Bronchial epithelial cell (primary cell): ENCODE measurements at regions not wholly inside any gene's neighbourhood (a gene's known extent, or its start where the extent isn't known, plus 50 kb on each side); places are given as distances from the start of the nearest gene placed in this dataset.

Source experiments
- DNase-seq: peaks from one replicate; pipeline ENCODE4 v3.0.0-alpha.2; 2010; ENCODE audit warnings: low read depth
- FAIRE-seq: peaks from 2 replicates; lab custom pipeline; 2011; peaks lifted over from hg19 to GRCh38; lab: Jason Lieb, UNC
- H3K27me3 ChIP-seq: 2 replicates; pipeline ENCODE4 v1.5.1; 2011; ENCODE audit warnings: low read length; ENCODE audit not compliant: control insufficient read depth, insufficient read depth
- H3K36me3 ChIP-seq: 2 replicates; pipeline ENCODE4 v1.5.1; 2011; ENCODE audit warnings: low read length; ENCODE audit not compliant: control insufficient read depth, insufficient read depth
- H3K4me3 ChIP-seq: 2 replicates; pipeline ENCODE4 v1.5.1; 2011; ENCODE audit warnings: mild to moderate bottlenecking, low read depth, low read length, control low read depth
- CTCF ChIP-seq: IDR thresholded peaks from 2 replicates; pipeline ENCODE4 v1.5.1; 2011; ENCODE audit warnings: mild to moderate bottlenecking, moderate library complexity, low read length, control low read depth, inconsistent platforms; ENCODE audit not compliant: insufficient read depth, severe bottlenecking

GRCh38 chr11:70647188-70648166 is 249.1 kb downstream of the CTTN start:
- Histone ChIP-seq H3K36me3 (no peaks in the 10 kb centered on the region), H3K27me3 (no peaks in the 10 kb centered on the region), H3K4me3 (no peak overlapping the region)
- DNase-seq (no peak), FAIRE-seq (no peak)
- TF ChIP-seq CTCF, result no peak

- no peaks in the 10 kb centered on the region for H3K36me3 ChIP-seq
- peak; percentile 43 for FAIRE-seq
- DNase-seq, result peak; percentile 54
- H3K27me3 ChIP-seq, result no peaks in the 10 kb centered on the region
- no peak overlapping the region for H3K4me3 ChIP-seq
- TF ChIP-seq CTCF, result no peak
Measured at GRCh38 chr11:70650075-70650909, 252.0 kb downstream of the CTTN start.

- TF ChIP-seq CTCF, result no peak
- H3K36me3 ChIP-seq, result no peaks in the 10 kb centered on the region
- H3K4me3 ChIP-seq, result no peak overlapping the region
- H3K27me3 ChIP-seq, result no peaks in the 10 kb centered on the region
- DNase-seq, result no peak
- no peak for FAIRE-seq
Measured at GRCh38 chr11:70651031-70651430, 252.7 kb downstream of the CTTN start.

- DNase-seq, result no peak
- no peak for FAIRE-seq
- H3K36me3 ChIP-seq, result no peaks in the 10 kb centered on the region
- TF ChIP-seq CTCF, result no peak
- H3K27me3 ChIP-seq, result no peaks in the 10 kb centered on the region
- H3K4me3 ChIP-seq, result no peak overlapping the region
Measured at GRCh38 chr11:70654016-70654415, 255.7 kb downstream of the CTTN start.

- Histone ChIP-seq H3K4me3 (no peak overlapping the region), H3K36me3 (no peaks in the 10 kb centered on the region), H3K27me3 (no peaks in the 10 kb centered on the region)
- DNase-seq (no peak), FAIRE-seq (no peak)
- no peak for TF ChIP-seq CTCF
Measured at GRCh38 chr11:70655816-70656215, 257.5 kb downstream of the CTTN start.
